Breast epithelium (tissue), 3 donors: ENCODE measurements at regions not wholly inside any gene's neighbourhood (a gene's known extent, or its start where the extent isn't known, plus 50 kb on each side); places are given as distances from the start of the nearest gene placed in this dataset.

ENCODE experiments used
- CTCF ChIP-seq, 3 donors: fragments of 450-650 bp; IDR thresholded peaks; one replicate each; pipeline ENCODE4 v1.5.1; 2016 to 2017; ENCODE audit warnings: antibody characterized with exemption in 3 of 3, mild to moderate bottlenecking in 3 of 3, moderate library complexity in 3 of 3
- POLR2A ChIP-seq: fragments of 450-650 bp; IDR thresholded peaks from one replicate; pipeline ENCODE4 v1.6.1; 2016; ENCODE audit warnings: antibody characterized with exemption, mild to moderate bottlenecking, moderate library complexity
- POLR2AphosphoS5 ChIP-seq, 3 donors: sonication (generic); formaldehyde crosslinking; IDR thresholded peaks; one replicate each; pipeline ENCODE4 v1.6.1; 2017; ENCODE audit warnings: antibody characterized with exemption in 3 of 3

GRCh38 chr6:114435985-114436384 is 93.2 kb upstream of the HS3ST5 start:
- no peak for TF ChIP-seq CTCF (IDR thresholded peaks at IDR 0.05)
- TF ChIP-seq POLR2A = no peak
- no peak for TF ChIP-seq POLR2AphosphoS5 (IDR thresholded peaks at IDR 0.05)
